ENCODE measurements at regions not wholly inside any gene's neighbourhood (a gene's known extent, or its start where the extent isn't known, plus 50 kb on each side); places are given as distances from the start of the nearest gene placed in this dataset.

GRCh38 chr1:112312315-112312714, 83.7 kb upstream of the CTTNBP2NL start:
- H3K4me2 ChIP-seq (ENCODE audit: control insufficient read depth, extremely low read depth, insufficient read depth, low read depth, low read length): no peak overlapping the region
- no peaks in the 10 kb centered on the region for H3K79me2 ChIP-seq (ENCODE audit: control insufficient read depth, insufficient read depth, low read length)
- H3K9ac ChIP-seq (ENCODE audit: control insufficient read depth, extremely low read depth, insufficient read depth, low read length): no peak overlapping the region
- no peaks in the 10 kb centered on the region for H3K36me3 ChIP-seq (ENCODE audit: control insufficient read depth in 2 of 2, extremely low read depth in 1 of 2, insufficient read depth in 2 of 2, low read length in 2 of 2)
- H3K4me1 ChIP-seq (ENCODE audit: control insufficient read depth, extremely low read depth, insufficient read depth, low read length): no peaks in the 10 kb centered on the region
- FAIRE-seq (no peak), DNase-seq (ENCODE audit: low read depth, low spot score) (no peak)
- H4K20me1 ChIP-seq (ENCODE audit: control insufficient read depth, extremely low read depth, insufficient read depth, low read length): no peaks in the 10 kb centered on the region
- no peak overlapping the region for H3K4me3 ChIP-seq (ENCODE audit: control insufficient read depth in 2 of 3, extremely low read depth in 1 of 3, insufficient read depth in 2 of 3, low read depth in 1 of 3, low read length in 3 of 3)
- dilution Hi-C loops (cut with MboI; ENCODE audit: extremely low pct_ligation_motif_present, low sequenced_read_pairs): no loop called here
- no peaks in the 10 kb centered on the region for H3K9me3 ChIP-seq (ENCODE audit: control insufficient read depth, low read depth, low read length)
- no peak overlapping the region for H3K27ac ChIP-seq (ENCODE audit: control insufficient read depth, insufficient read depth, low read length)
- H3K9me1 ChIP-seq (ENCODE audit: control insufficient read depth, extremely low read depth, insufficient read depth, low read length): no peaks in the 10 kb centered on the region
- peaks cover 11% of the 10 kb centered on the region for H3K27me3 ChIP-seq (ENCODE audit: control insufficient read depth, extremely low read depth, insufficient read depth, low read length)
- no peak for TF ChIP-seq EZH2 (IDR thresholded peaks at IDR 0.05; ENCODE audit: low read length)
- TF ChIP-seq, protein P1, sequence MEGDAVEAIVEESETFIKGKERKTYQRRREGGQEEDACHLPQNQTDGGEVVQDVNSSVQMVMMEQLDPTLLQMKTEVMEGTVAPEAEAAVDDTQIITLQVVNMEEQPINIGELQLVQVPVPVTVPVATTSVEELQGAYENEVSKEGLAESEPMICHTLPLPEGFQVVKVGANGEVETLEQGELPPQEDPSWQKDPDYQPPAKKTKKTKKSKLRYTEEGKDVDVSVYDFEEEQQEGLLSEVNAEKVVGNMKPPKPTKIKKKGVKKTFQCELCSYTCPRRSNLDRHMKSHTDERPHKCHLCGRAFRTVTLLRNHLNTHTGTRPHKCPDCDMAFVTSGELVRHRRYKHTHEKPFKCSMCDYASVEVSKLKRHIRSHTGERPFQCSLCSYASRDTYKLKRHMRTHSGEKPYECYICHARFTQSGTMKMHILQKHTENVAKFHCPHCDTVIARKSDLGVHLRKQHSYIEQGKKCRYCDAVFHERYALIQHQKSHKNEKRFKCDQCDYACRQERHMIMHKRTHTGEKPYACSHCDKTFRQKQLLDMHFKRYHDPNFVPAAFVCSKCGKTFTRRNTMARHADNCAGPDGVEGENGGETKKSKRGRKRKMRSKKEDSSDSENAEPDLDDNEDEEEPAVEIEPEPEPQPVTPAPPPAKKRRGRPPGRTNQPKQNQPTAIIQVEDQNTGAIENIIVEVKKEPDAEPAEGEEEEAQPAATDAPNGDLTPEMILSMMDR (optimal IDR thresholded peaks at IDR 0.05 in 1 of 3, IDR thresholded peaks at IDR 0.05 in 1 of 3, conservative IDR thresholded peaks at IDR 0.05 in 1 of 3; ENCODE audit: extremely low read depth in 1 of 3, insufficient read depth in 2 of 3, low read length in 3 of 3): no peak
- H2AFZ ChIP-seq (ENCODE audit: control insufficient read depth, low read length): no peak overlapping the region

DNA sequence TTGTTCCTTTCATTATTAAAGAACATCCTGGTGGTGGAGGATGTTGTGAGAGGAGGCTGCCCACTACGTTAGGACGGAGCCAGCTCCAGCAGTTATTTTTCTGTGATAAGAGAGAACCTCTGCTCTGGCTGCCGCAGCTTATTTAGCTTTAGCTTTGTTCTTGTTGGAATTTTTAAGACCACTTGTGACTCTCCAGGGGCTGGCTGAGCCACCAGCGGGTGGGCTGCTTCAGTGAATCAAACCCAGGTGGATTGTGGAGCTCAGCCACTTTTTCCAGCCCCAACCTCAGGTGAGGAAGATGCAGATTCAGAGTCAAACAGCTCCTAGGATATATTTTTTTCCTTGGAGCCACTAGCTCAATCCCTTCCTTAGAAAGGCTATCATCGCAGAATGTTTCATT, 83.1 kb upstream of the CTTNBP2NL start:
- H3K27me3 ChIP-seq (ENCODE audit: control insufficient read depth, extremely low read depth, insufficient read depth, low read length): peaks cover 11% of the 10 kb centered on the region
- no peaks in the 10 kb centered on the region for H3K9me1 ChIP-seq (ENCODE audit: control insufficient read depth, extremely low read depth, insufficient read depth, low read length)

More for the DNA sequence above, 83.1 kb upstream of the CTTNBP2NL start:
- no peaks in the 10 kb centered on the region for H3K9me3 ChIP-seq (ENCODE audit: control insufficient read depth, low read depth, low read length)
- no peaks in the 10 kb centered on the region for H3K79me2 ChIP-seq (ENCODE audit: control insufficient read depth, insufficient read depth, low read length)
- no peak overlapping the region for H3K9ac ChIP-seq (ENCODE audit: control insufficient read depth, extremely low read depth, insufficient read depth, low read length)
- no peaks in the 10 kb centered on the region for H3K4me1 ChIP-seq (ENCODE audit: control insufficient read depth, extremely low read depth, insufficient read depth, low read length)
- dilution Hi-C loops (cut with MboI; ENCODE audit: extremely low pct_ligation_motif_present, low sequenced_read_pairs): no loop called here
- H3K36me3 ChIP-seq (ENCODE audit: control insufficient read depth in 2 of 2, extremely low read depth in 1 of 2, insufficient read depth in 2 of 2, low read length in 2 of 2): no peaks in the 10 kb centered on the region
- H3K27ac ChIP-seq (ENCODE audit: control insufficient read depth, insufficient read depth, low read length): no peak overlapping the region
- TF ChIP-seq EZH2 (IDR thresholded peaks at IDR 0.05; ENCODE audit: low read length): no peak
- TF ChIP-seq, protein P1 (optimal IDR thresholded peaks at IDR 0.05 in 1 of 3, IDR thresholded peaks at IDR 0.05 in 1 of 3, conservative IDR thresholded peaks at IDR 0.05 in 1 of 3; ENCODE audit: extremely low read depth in 1 of 3, insufficient read depth in 2 of 3, low read length in 3 of 3): no peak
- no peak overlapping the region for H3K4me2 ChIP-seq (ENCODE audit: control insufficient read depth, extremely low read depth, insufficient read depth, low read depth, low read length)
- FAIRE-seq (no peak), DNase-seq (ENCODE audit: low read depth, low spot score) (no peak)
- H3K4me3 ChIP-seq (ENCODE audit: control insufficient read depth in 2 of 3, extremely low read depth in 1 of 3, insufficient read depth in 2 of 3, low read depth in 1 of 3, low read length in 3 of 3): no peak overlapping the region
- H2AFZ ChIP-seq (ENCODE audit: control insufficient read depth, low read length): no peak overlapping the region
- no peaks in the 10 kb centered on the region for H4K20me1 ChIP-seq (ENCODE audit: control insufficient read depth, extremely low read depth, insufficient read depth, low read length)
